ENCODE measurements at regions not wholly inside any gene's neighbourhood (a gene's known extent, or its start where the extent isn't known, plus 50 kb on each side); places are given as distances from the start of the nearest gene placed in this dataset.

GRCh38 chr10:128465697-128466096, 339.5 kb upstream of the MKI67 start:
- DNase-seq (no peak), ATAC-seq (no peak)
- Mint-ChIP-seq H3K4me3 (no peak overlapping the region), H3K9me3 (no peaks in the 10 kb centered on the region), H3K27me3 (ENCODE audit: low read depth) (peaks cover 2% of the 10 kb centered on the region), H3K36me3 (ENCODE audit: insufficient read depth) (no peaks in the 10 kb centered on the region), H3K4me1 (ENCODE audit: low read depth) (no peaks in the 10 kb centered on the region)

GRCh38 chr10:128466831-128467371, 340.7 kb upstream of the MKI67 start:
- ATAC-seq (no peak), DNase-seq (no peak)
- no peaks in the 10 kb centered on the region for H3K9me3 Mint-ChIP-seq
- peaks cover 2% of the 10 kb centered on the region for H3K27me3 Mint-ChIP-seq (ENCODE audit: low read depth)
- H3K36me3 Mint-ChIP-seq (ENCODE audit: insufficient read depth) = no peaks in the 10 kb centered on the region
- no peaks in the 10 kb centered on the region for H3K4me1 Mint-ChIP-seq (ENCODE audit: low read depth)
- no peak overlapping the region for H3K4me3 Mint-ChIP-seq

GRCh38 chr10:128468462-128468861, 342.2 kb upstream of the MKI67 start:
- no peak overlapping the region for H3K4me3 Mint-ChIP-seq
- H3K27me3 Mint-ChIP-seq (ENCODE audit: low read depth) = no peaks in the 10 kb centered on the region

GRCh38 chr10:128469515-128469914, 343.3 kb upstream of the MKI67 start:
- no peaks in the 10 kb centered on the region for H3K4me1 Mint-ChIP-seq (ENCODE audit: low read depth)

More at GRCh38 chr10:128468462-128468861, 342.2 kb upstream of the MKI67 start:
- Mint-ChIP-seq H3K9me3 (no peaks in the 10 kb centered on the region), H3K4me1 (ENCODE audit: low read depth) (no peaks in the 10 kb centered on the region), H3K36me3 (ENCODE audit: insufficient read depth) (no peaks in the 10 kb centered on the region)
- DNase-seq = no peak
- no peak for ATAC-seq

GRCh38 chr10:128470321-128470965, 344.2 kb upstream of the MKI67 start:
- DNase-seq = no peak
- H3K27me3 Mint-ChIP-seq (ENCODE audit: low read depth) = no peaks in the 10 kb centered on the region

More at GRCh38 chr10:128469515-128469914, 343.3 kb upstream of the MKI67 start:
- DNase-seq (no peak), ATAC-seq (no peak)
- Mint-ChIP-seq H3K4me3 (no peak overlapping the region), H3K9me3 (no peaks in the 10 kb centered on the region), H3K27me3 (ENCODE audit: low read depth) (no peaks in the 10 kb centered on the region), H3K36me3 (ENCODE audit: insufficient read depth) (no peaks in the 10 kb centered on the region)

GRCh38 chr10:128471151-128471550, 344.9 kb upstream of the MKI67 start:
- DNase-seq (no peak), ATAC-seq (no peak)
- no peaks in the 10 kb centered on the region for H3K9me3 Mint-ChIP-seq
- H3K4me3 Mint-ChIP-seq = no peak overlapping the region
- no peaks in the 10 kb centered on the region for H3K27me3 Mint-ChIP-seq (ENCODE audit: low read depth)
- no peaks in the 10 kb centered on the region for H3K36me3 Mint-ChIP-seq (ENCODE audit: insufficient read depth)
- no peaks in the 10 kb centered on the region for H3K4me1 Mint-ChIP-seq (ENCODE audit: low read depth)

More at GRCh38 chr10:128470321-128470965, 344.2 kb upstream of the MKI67 start:
- no peaks in the 10 kb centered on the region for H3K4me1 Mint-ChIP-seq (ENCODE audit: low read depth)
- no peak overlapping the region for H3K4me3 Mint-ChIP-seq
- H3K9me3 Mint-ChIP-seq = no peaks in the 10 kb centered on the region
- no peak for ATAC-seq
- no peaks in the 10 kb centered on the region for H3K36me3 Mint-ChIP-seq (ENCODE audit: insufficient read depth)

GRCh38 chr10:128472196-128472595, 346.0 kb upstream of the MKI67 start:
- H3K9me3 Mint-ChIP-seq = no peaks in the 10 kb centered on the region
- no peaks in the 10 kb centered on the region for H3K4me1 Mint-ChIP-seq (ENCODE audit: low read depth)
- H3K4me3 Mint-ChIP-seq = no peak overlapping the region
- ATAC-seq = no peak
- H3K27me3 Mint-ChIP-seq (ENCODE audit: low read depth) = no peaks in the 10 kb centered on the region
- no peak for DNase-seq
- no peaks in the 10 kb centered on the region for H3K36me3 Mint-ChIP-seq (ENCODE audit: insufficient read depth)

GRCh38 chr10:128473396-128473795, 347.2 kb upstream of the MKI67 start:
- ATAC-seq = no peak
- DNase-seq = no peak
- H3K27me3 Mint-ChIP-seq (ENCODE audit: low read depth) = no peaks in the 10 kb centered on the region
- no peaks in the 10 kb centered on the region for H3K4me1 Mint-ChIP-seq (ENCODE audit: low read depth)
- no peak overlapping the region for H3K4me3 Mint-ChIP-seq
- H3K36me3 Mint-ChIP-seq (ENCODE audit: insufficient read depth) = no peaks in the 10 kb centered on the region
- no peaks in the 10 kb centered on the region for H3K9me3 Mint-ChIP-seq

- Mint-ChIP-seq H3K27me3 (ENCODE audit: low read depth) (no peaks in the 10 kb centered on the region), H3K4me3 (no peak overlapping the region), H3K9me3 (no peaks in the 10 kb centered on the region), H3K36me3 (ENCODE audit: insufficient read depth) (no peaks in the 10 kb centered on the region), H3K4me1 (ENCODE audit: low read depth) (no peaks in the 10 kb centered on the region)
- ATAC-seq (no peak), DNase-seq (no peak)
Measured at GRCh38 chr10:128473911-128474310, 347.7 kb upstream of the MKI67 start.

GRCh38 chr10:128474571-128474970, 348.3 kb upstream of the MKI67 start:
- no peaks in the 10 kb centered on the region for H3K36me3 Mint-ChIP-seq (ENCODE audit: insufficient read depth)
- H3K4me3 Mint-ChIP-seq = no peak overlapping the region
- H3K27me3 Mint-ChIP-seq (ENCODE audit: low read depth) = no peaks in the 10 kb centered on the region
- H3K4me1 Mint-ChIP-seq (ENCODE audit: low read depth) = no peaks in the 10 kb centered on the region
- no peaks in the 10 kb centered on the region for H3K9me3 Mint-ChIP-seq
- ATAC-seq (no peak), DNase-seq (no peak)

- DNase-seq (no peak), ATAC-seq (no peak)
- Mint-ChIP-seq H3K4me1 (ENCODE audit: low read depth) (no peaks in the 10 kb centered on the region), H3K27me3 (ENCODE audit: low read depth) (no peaks in the 10 kb centered on the region), H3K36me3 (ENCODE audit: insufficient read depth) (no peaks in the 10 kb centered on the region), H3K4me3 (no peak overlapping the region), H3K9me3 (no peaks in the 10 kb centered on the region)
Measured at GRCh38 chr10:128475686-128476367, 349.6 kb upstream of the MKI67 start.

GRCh38 chr10:128476368-128476725, 350.1 kb upstream of the MKI67 start:
- no peaks in the 10 kb centered on the region for H3K36me3 Mint-ChIP-seq (ENCODE audit: insufficient read depth)
- no peak overlapping the region for H3K4me3 Mint-ChIP-seq
- no peak for ATAC-seq
- DNase-seq = no peak
- H3K9me3 Mint-ChIP-seq = no peaks in the 10 kb centered on the region
- no peaks in the 10 kb centered on the region for H3K27me3 Mint-ChIP-seq (ENCODE audit: low read depth)
- no peaks in the 10 kb centered on the region for H3K4me1 Mint-ChIP-seq (ENCODE audit: low read depth)

- DNase-seq (no peak), ATAC-seq (no peak)
- Mint-ChIP-seq H3K27me3 (ENCODE audit: low read depth) (no peaks in the 10 kb centered on the region), H3K36me3 (ENCODE audit: insufficient read depth) (no peaks in the 10 kb centered on the region), H3K9me3 (no peaks in the 10 kb centered on the region), H3K4me1 (ENCODE audit: low read depth) (no peaks in the 10 kb centered on the region), H3K4me3 (no peak overlapping the region)
Measured at GRCh38 chr10:128476845-128477244, 350.6 kb upstream of the MKI67 start.

GRCh38 chr10:128480601-128481000, 354.4 kb upstream of the MKI67 start:
- Mint-ChIP-seq H3K27me3 (ENCODE audit: low read depth) (no peaks in the 10 kb centered on the region), H3K4me3 (no peak overlapping the region), H3K36me3 (ENCODE audit: insufficient read depth) (no peaks in the 10 kb centered on the region), H3K4me1 (ENCODE audit: low read depth) (no peaks in the 10 kb centered on the region), H3K9me3 (no peaks in the 10 kb centered on the region)
- ATAC-seq (no peak), DNase-seq (no peak)

GRCh38 chr10:128481152-128481840, 355.1 kb upstream of the MKI67 start:
- H3K4me3 Mint-ChIP-seq = no peak overlapping the region
- H3K36me3 Mint-ChIP-seq (ENCODE audit: insufficient read depth) = no peaks in the 10 kb centered on the region
- ATAC-seq = no peak
- H3K27me3 Mint-ChIP-seq (ENCODE audit: low read depth) = no peaks in the 10 kb centered on the region
- no peaks in the 10 kb centered on the region for H3K9me3 Mint-ChIP-seq
- H3K4me1 Mint-ChIP-seq (ENCODE audit: low read depth) = no peaks in the 10 kb centered on the region
- no peak for DNase-seq
